K562 (cell line): ENCODE measurements at regions not wholly inside any gene's neighbourhood (a gene's known extent, or its start where the extent isn't known, plus 50 kb on each side); places are given as distances from the start of the nearest gene placed in this dataset.

ENCODE experiments used
- ATAC-seq: fragments of 200-7000 bp; cut with Tn5 transposase; 3 replicates; pipeline ENCODE4 v1.9.1; 2020; ENCODE audit warnings: moderate library complexity
- BruUV-seq: library from RNA; stranded (reverse); fragments of 400-500 nt; replicated peaks from 2 replicates; lab custom pipeline; 2021; lab: Mats Ljungman, UMichigan
- CTCF ChIA-PET: fragments of 300-600 bp; formaldehyde crosslinking; extraction: SDS; loops from one replicate; lab custom pipeline; 2021; ENCODE audit warnings: low intra/inter-chr PET ratio; lab: Yijun Ruan, JAX
- POLR2A ChIA-PET: fragments of 300-600, 350-650 bp; sonication (Branson Sonifier 250); formaldehyde crosslinking; extraction: SDS; loops from one replicate; lab custom pipeline; 2021; ENCODE audit warnings: antibody characterized with exemption, inconsistent platforms; lab: Yijun Ruan, JAX
- DNase-seq, 4 experiments: peaks; one replicate each; pipeline versions ENCODE4 v3.0.0 to v3.0.0-alpha.2; 2011 to 2018; ENCODE audit warnings: low spot score in 3 of 4, mixed read lengths in 3 of 4; ENCODE audit errors: extremely low read depth in 1 of 4
- FAIRE-seq: peaks from 2 replicates; lab custom pipeline; 2011; peaks lifted over from hg19 to GRCh38; lab: Jason Lieb, UNC
- H2AFZ ChIP-seq: 2 replicates; pipeline ENCODE4 v1.6.0; 2011; ENCODE audit warnings: low read depth, low read length, control low read depth, inconsistent platforms
- H3K27ac ChIP-seq: fragments of 200-600 bp; 3 replicates; pipeline ENCODE4 v1.8.0; 2011; ENCODE audit warnings: low read depth, mild to moderate bottlenecking, control low read depth, inconsistent platforms, low read length, moderate library complexity, mixed read lengths; ENCODE audit errors: extremely low read depth
- H3K27me3 ChIP-seq, 2 experiments: fragments of 300-600 bp in 1 of 2; 2 replicates in 1 of 2; 3 replicates in 1 of 2; pipeline versions ENCODE4 v1.6.0 to v1.8.0; 2011; ENCODE audit warnings: inconsistent platforms in 2 of 2, low read length in 2 of 2, mild to moderate bottlenecking in 1 of 2, mixed read lengths in 1 of 2, moderate library complexity in 1 of 2; ENCODE audit not compliant: control insufficient read depth in 2 of 2, insufficient read depth in 2 of 2
- H3K36me3 ChIP-seq: fragments of 300-600 bp; 3 replicates; pipeline ENCODE4 v1.8.0; 2011; ENCODE audit warnings: mild to moderate bottlenecking, low read length, inconsistent platforms; ENCODE audit not compliant: control insufficient read depth, insufficient read depth
- H3K4me1 ChIP-seq, 2 experiments: fragments of 200-600 bp in 1 of 2; replicated peaks in 1 of 2; 2 replicates in 1 of 2; 3 replicates in 1 of 2; pipeline versions ENCODE4 v1.5.1 to v1.8.0; 2011; ENCODE audit warnings: inconsistent platforms in 2 of 2, low read length in 2 of 2, mild to moderate bottlenecking in 1 of 2, mixed read lengths in 1 of 2, moderate library complexity in 1 of 2; ENCODE audit not compliant: control insufficient read depth in 2 of 2, insufficient read depth in 2 of 2
- H3K4me2 ChIP-seq: 2 replicates; pipeline ENCODE4 v1.6.1; 2011; ENCODE audit warnings: low read length, control low read depth, inconsistent platforms, mixed read lengths; ENCODE audit not compliant: insufficient read depth
- H3K4me3 ChIP-seq: fragments of 200-600 bp; sonication (generic), shearing (Covaris generic); 2 replicates; pipeline ENCODE4 v1.5.1; 2016; ENCODE audit warnings: control low read depth, inconsistent platforms
- H3K79me2 ChIP-seq: fragments of 200-600 bp; 3 replicates; pipeline ENCODE4 v1.8.0; 2011; ENCODE audit warnings: low read length, inconsistent platforms; ENCODE audit not compliant: control insufficient read depth, insufficient read depth
- H3K9ac ChIP-seq, 2 experiments: 2 replicates each; pipeline versions ENCODE4 v1.6.0 to v1.6.1; 2011; ENCODE audit warnings: low read depth in 2 of 2, low read length in 2 of 2, control low read depth in 1 of 2, inconsistent platforms in 1 of 2, mild to moderate bottlenecking in 1 of 2, mixed read lengths in 1 of 2; ENCODE audit not compliant: insufficient read depth in 1 of 2
- H3K9me1 ChIP-seq: one replicate; pipeline ENCODE4 v1.6.0; 2011; ENCODE audit warnings: inconsistent platforms, mild to moderate bottlenecking, low read length, moderate library complexity; ENCODE audit not compliant: control insufficient read depth, insufficient read depth
- H3K9me3 ChIP-seq: replicated peaks from 2 replicates; pipeline ENCODE4 v1.5.1; 2011; ENCODE audit warnings: low read depth, low read length, inconsistent platforms; ENCODE audit not compliant: control insufficient read depth, insufficient read depth
- H4K20me1 ChIP-seq: replicated peaks from 2 replicates; pipeline ENCODE4 v1.6.1; 2011; ENCODE audit warnings: low read length, inconsistent platforms, mixed read lengths; ENCODE audit not compliant: control insufficient read depth, insufficient read depth
- HES1 ChIP-seq: fragments of 450-650 bp; IDR thresholded peaks from 2 replicates; pipeline ENCODE4 v1.6.1; 2016; ENCODE audit warnings: low read depth, mild to moderate bottlenecking, moderate library complexity
- MTA1 ChIP-seq: fragments of 450-650 bp; IDR thresholded peaks from 2 replicates; pipeline ENCODE4 v1.6.1; 2017; ENCODE audit warnings: borderline replicate concordance
- ZNF785 ChIP-seq: fragments of 250-450 bp; sonication (Bioruptor Pico); IDR thresholded peaks from 2 replicates; pipeline ENCODE4 v1.4.0; 2020; ENCODE audit warnings: mild to moderate bottlenecking
- WGBS: fragments of 100-300 bp; shearing (Covaris generic); methylation state at CpG from one replicate; pipeline ENCODE4 v1.1.6; 2016; ENCODE audit warnings: low coverage, mixed read lengths; ENCODE audit not compliant: insufficient coverage; ENCODE audit errors: missing lambda C conversion rate; 5-methylcytosine and 5-hydroxymethylcytosine counted together
- in situ Hi-C: fragments of 300-500 bp; cut with MboI; formaldehyde crosslinking; loops from 4 replicates; pipeline ENCODE4 v1.15.0; 2018; ENCODE audit warnings: inconsistent platforms, mixed read lengths
- intact Hi-C: fragments of 100-400 bp; cut with micrococcal nuclease; formaldehyde crosslinking; loops from 2 replicates; pipeline ENCODE4 v1.14.2; 2022
- TF ChIP-seq, protein P1 (sequence below): sonication (generic); formaldehyde crosslinking; IDR thresholded peaks from 2 replicates; pipeline ENCODE4 v1.8.1; 2023; ENCODE audit warnings: mild to moderate bottlenecking, missing genetic modification reagents
- TF ChIP-seq, protein P2 (sequence below): fragments of 450-650 bp; formaldehyde crosslinking; IDR thresholded peaks from 2 replicates; pipeline ENCODE4 v1.4.0; 2022; ENCODE audit warnings: mild to moderate bottlenecking, moderate library complexity

GRCh38 chr1:4178501-4179113, 278.5 kb upstream of the C1orf174 start:
- no peak for TF ChIP-seq HES1
- no peak for TF ChIP-seq ZNF785 (CRISPR knock-in tag)
- TF ChIP-seq, protein P1, sequence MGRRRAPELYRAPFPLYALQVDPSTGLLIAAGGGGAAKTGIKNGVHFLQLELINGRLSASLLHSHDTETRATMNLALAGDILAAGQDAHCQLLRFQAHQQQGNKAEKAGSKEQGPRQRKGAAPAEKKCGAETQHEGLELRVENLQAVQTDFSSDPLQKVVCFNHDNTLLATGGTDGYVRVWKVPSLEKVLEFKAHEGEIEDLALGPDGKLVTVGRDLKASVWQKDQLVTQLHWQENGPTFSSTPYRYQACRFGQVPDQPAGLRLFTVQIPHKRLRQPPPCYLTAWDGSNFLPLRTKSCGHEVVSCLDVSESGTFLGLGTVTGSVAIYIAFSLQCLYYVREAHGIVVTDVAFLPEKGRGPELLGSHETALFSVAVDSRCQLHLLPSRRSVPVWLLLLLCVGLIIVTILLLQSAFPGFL, result no peak
- TF ChIP-seq, protein P2, sequence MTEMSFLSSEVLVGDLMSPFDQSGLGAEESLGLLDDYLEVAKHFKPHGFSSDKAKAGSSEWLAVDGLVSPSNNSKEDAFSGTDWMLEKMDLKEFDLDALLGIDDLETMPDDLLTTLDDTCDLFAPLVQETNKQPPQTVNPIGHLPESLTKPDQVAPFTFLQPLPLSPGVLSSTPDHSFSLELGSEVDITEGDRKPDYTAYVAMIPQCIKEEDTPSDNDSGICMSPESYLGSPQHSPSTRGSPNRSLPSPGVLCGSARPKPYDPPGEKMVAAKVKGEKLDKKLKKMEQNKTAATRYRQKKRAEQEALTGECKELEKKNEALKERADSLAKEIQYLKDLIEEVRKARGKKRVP (CRISPR knock-in tag), result no peak
- no peak for TF ChIP-seq MTA1
- TF ChIP-seq, all 486 proteins: peak for 0
- no peaks in the 10 kb centered on the region for H3K79me2 ChIP-seq
- FAIRE-seq, result no peak
- H3K4me3 ChIP-seq, result no peak overlapping the region
- no TSS peak for BruUV-seq
- H3K27me3 ChIP-seq, result peaks cover 2 to 18% of the 10 kb centered on the region in 2 experiments; a peak in 2 of 5 replicates
- CTCF ChIA-PET, result no interaction called here
- peak in 1 of 4 experiments; percentile 3 for DNase-seq
- POLR2A ChIA-PET, result no interaction called here
- 3% methylated on average over 11 of the region's 11 CpGs for WGBS
- no peaks in the 10 kb centered on the region for H3K9me3 ChIP-seq
- no peak overlapping the region for H3K9ac ChIP-seq
- no peaks in the 10 kb centered on the region for H3K9me1 ChIP-seq
- no peak overlapping the region for H3K4me2 ChIP-seq
- in situ Hi-C loops, result no loop called here
- no peak overlapping the region for H3K27ac ChIP-seq
- H3K4me1 ChIP-seq, result no peaks in the 10 kb centered on the region
- no peak overlapping the region for H2AFZ ChIP-seq
- intact Hi-C loops, result no loop called here
- no peaks in the 10 kb centered on the region for H3K36me3 ChIP-seq
- H4K20me1 ChIP-seq, result no peaks in the 10 kb centered on the region
- no peak; the same call in 2 of the 3 replicates for ATAC-seq
